Panc1 (cell line): ENCODE measurements at regions not wholly inside any gene's neighbourhood (a gene's known extent, or its start where the extent isn't known, plus 50 kb on each side); places are given as distances from the start of the nearest gene placed in this dataset.

ENCODE experiments used
- ATAC-seq: fragments of 200-7000 bp; cut with Tn5 transposase; 2 replicates; pipeline ENCODE4 v1.9.1; 2020; ENCODE audit warnings: mild to moderate bottlenecking, moderate library complexity
- BruUV-seq: library from RNA; stranded (reverse); fragments of 400-500 nt; replicated peaks from 2 replicates; lab custom pipeline; 2021; lab: Mats Ljungman, UMichigan
- CTCF ChIA-PET: fragments of 300-600 bp; sonication (Branson Sonifier 250); formaldehyde crosslinking; loops from one replicate; lab custom pipeline; 2022; ENCODE audit warnings: antibody characterized with exemption; lab: Charles Lee
- POLR2A ChIA-PET: fragments of 300-600 bp; sonication (Branson Sonifier 250); formaldehyde crosslinking; loops from one replicate; lab custom pipeline; 2022; ENCODE audit warnings: antibody characterized with exemption; lab: Charles Lee
- DNase-seq: peaks from one replicate; pipeline ENCODE4 v3.0.0-alpha.2; 2010; ENCODE audit warnings: low read depth, low spot score
- H3K27ac ChIP-seq: 2 replicates; pipeline ENCODE4 v1.5.1; 2011; ENCODE audit warnings: mild to moderate bottlenecking, low read length, inconsistent platforms
- H3K27me3 ChIP-seq: fragments of 200-500 bp; sonication (Bioruptor generic); 2 replicates; pipeline ENCODE4 v1.6.0; 2014; ENCODE audit warnings: low read length, inconsistent platforms; ENCODE audit not compliant: control insufficient read depth, insufficient read depth
- H3K36me3 ChIP-seq: fragments of 200-500 bp; sonication (Bioruptor generic); 2 replicates; pipeline ENCODE4 v1.5.1; 2014; ENCODE audit warnings: inconsistent platforms, mild to moderate bottlenecking, low read length, moderate library complexity; ENCODE audit not compliant: control insufficient read depth, insufficient read depth
- H3K4me1 ChIP-seq: 2 replicates; pipeline ENCODE4 v1.5.1; 2011; ENCODE audit warnings: inconsistent platforms, mild to moderate bottlenecking, low read length, moderate library complexity; ENCODE audit not compliant: control insufficient read depth, insufficient read depth
- H3K4me3 ChIP-seq, 2 experiments: 2 replicates each; pipeline ENCODE4 v1.5.1; 2011 to 2012; ENCODE audit warnings: low read depth in 2 of 2, low read length in 2 of 2, mild to moderate bottlenecking in 2 of 2, inconsistent platforms in 1 of 2, moderate library complexity in 1 of 2
- H3K9me3 ChIP-seq: fragments of 200-500 bp; sonication (Bioruptor generic); 2 replicates; pipeline ENCODE4 v1.5.1; 2014; ENCODE audit warnings: low read depth, mild to moderate bottlenecking, inconsistent platforms, low read length, moderate library complexity; ENCODE audit not compliant: control insufficient read depth, insufficient read depth
- CTCF ChIP-seq: fragments of 450-650 bp; IDR thresholded peaks from 2 replicates; pipeline ENCODE4 v1.5.1; 2017; ENCODE audit warnings: mild to moderate bottlenecking
- POLR2AphosphoS5 ChIP-seq: IDR thresholded peaks from 2 replicates; pipeline ENCODE4 v1.6.1; 2012; ENCODE audit warnings: mild to moderate bottlenecking, low read depth, low read length, moderate library complexity
- REST ChIP-seq, 2 experiments: IDR thresholded peaks; 2 replicates each; pipeline ENCODE4 v1.6.1; 2011 to 2012; ENCODE audit warnings: low read depth in 2 of 2, control low read depth in 1 of 2, low read length in 1 of 2, mild to moderate bottlenecking in 1 of 2, moderate library complexity in 1 of 2; ENCODE audit not compliant: insufficient read depth in 1 of 2
- SIN3A ChIP-seq: IDR thresholded peaks from 2 replicates; pipeline ENCODE4 v1.6.1; 2012; ENCODE audit warnings: low read depth, mild to moderate bottlenecking, low read length, moderate library complexity, borderline replicate concordance; ENCODE audit not compliant: insufficient read depth
- TCF7L2 ChIP-seq: IDR thresholded peaks from 2 replicates; pipeline ENCODE4 v1.6.1; 2011; ENCODE audit warnings: mild to moderate bottlenecking, low read depth, low read length, inconsistent platforms
- in situ Hi-C: cut with HindIII; loops from 2 replicates; pipeline ENCODE4 v1.10.0; 2016; ENCODE audit warnings: low sequenced_read_pairs, low pct_unique_long_range_greater_than_20kb
- intact Hi-C: fragments of 100-400 bp; cut with micrococcal nuclease; formaldehyde crosslinking; loops from one replicate; pipeline ENCODE4 v1.10.0; 2022; ENCODE audit not compliant: unreplicated experiment

GRCh38 chr1:30452925-30453324 lies 270.5 kb downstream of the MATN1 start:
- TF ChIP-seq TCF7L2 = no peak
- TF ChIP-seq REST (IDR thresholded peaks at IDR 0.05; ENCODE audit: insufficient read depth in 1 of 2, low read depth in 2 of 2, low read length in 1 of 2) = no peak
- TF ChIP-seq SIN3A = no peak
- no peak for TF ChIP-seq POLR2AphosphoS5
- no peak for TF ChIP-seq CTCF
- CTCF ChIA-PET = interaction anchor here (0.6 kb wide), 1 partner anchor 17 kb away, joined by 4 read pairs; no protein-coding TSS in a partner anchor
- no peak for ATAC-seq
- H3K9me3 ChIP-seq = no peaks in the 10 kb centered on the region
- BruUV-seq = no TSS peak
- no peaks in the 10 kb centered on the region for H3K27me3 ChIP-seq
- POLR2A ChIA-PET = no interaction called here
- DNase-seq = no peak
- intact Hi-C loops = no loop called here
- H3K4me3 ChIP-seq = no peak overlapping the region
- in situ Hi-C loops = no loop called here
- H3K36me3 ChIP-seq = no peaks in the 10 kb centered on the region
- no peaks in the 10 kb centered on the region for H3K4me1 ChIP-seq
- H3K27ac ChIP-seq = no peak overlapping the region

- ATAC-seq (no peak), DNase-seq (no peak)
- in situ Hi-C loops = no loop called here
- no TSS peak for BruUV-seq
- H3K4me1 ChIP-seq = no peaks in the 10 kb centered on the region
- H3K4me3 ChIP-seq = no peak overlapping the region
- no peaks in the 10 kb centered on the region for H3K36me3 ChIP-seq
- H3K27ac ChIP-seq = no peak overlapping the region
- ChIA-PET POLR2A (no interaction called here), CTCF (interaction anchor here (0.9 kb wide), 1 partner anchor 72 kb away, joined by 4 read pairs; no protein-coding TSS in a partner anchor)
- no peaks in the 10 kb centered on the region for H3K27me3 ChIP-seq
- no peaks in the 10 kb centered on the region for H3K9me3 ChIP-seq
- TF ChIP-seq SIN3A = no peak
- no peak for TF ChIP-seq TCF7L2
- no peak for TF ChIP-seq CTCF
- TF ChIP-seq REST (IDR thresholded peaks at IDR 0.05; ENCODE audit: insufficient read depth in 1 of 2, low read depth in 2 of 2, low read length in 1 of 2) = no peak
- intact Hi-C loops = no loop called here
Observed at GRCh38 chr1:30452170-30452569, 271.2 kb downstream of the MATN1 start.
